ENCODE measurements at regions not wholly inside any gene's neighbourhood (a gene's known extent, or its start where the extent isn't known, plus 50 kb on each side); places are given as distances from the start of the nearest gene placed in this dataset.
"Not testable (repeated sequence)": the region's sequence is repeated elsewhere in the genome, so short reads cannot be mapped to it uniquely, and the experiment has no call there.

DNA sequence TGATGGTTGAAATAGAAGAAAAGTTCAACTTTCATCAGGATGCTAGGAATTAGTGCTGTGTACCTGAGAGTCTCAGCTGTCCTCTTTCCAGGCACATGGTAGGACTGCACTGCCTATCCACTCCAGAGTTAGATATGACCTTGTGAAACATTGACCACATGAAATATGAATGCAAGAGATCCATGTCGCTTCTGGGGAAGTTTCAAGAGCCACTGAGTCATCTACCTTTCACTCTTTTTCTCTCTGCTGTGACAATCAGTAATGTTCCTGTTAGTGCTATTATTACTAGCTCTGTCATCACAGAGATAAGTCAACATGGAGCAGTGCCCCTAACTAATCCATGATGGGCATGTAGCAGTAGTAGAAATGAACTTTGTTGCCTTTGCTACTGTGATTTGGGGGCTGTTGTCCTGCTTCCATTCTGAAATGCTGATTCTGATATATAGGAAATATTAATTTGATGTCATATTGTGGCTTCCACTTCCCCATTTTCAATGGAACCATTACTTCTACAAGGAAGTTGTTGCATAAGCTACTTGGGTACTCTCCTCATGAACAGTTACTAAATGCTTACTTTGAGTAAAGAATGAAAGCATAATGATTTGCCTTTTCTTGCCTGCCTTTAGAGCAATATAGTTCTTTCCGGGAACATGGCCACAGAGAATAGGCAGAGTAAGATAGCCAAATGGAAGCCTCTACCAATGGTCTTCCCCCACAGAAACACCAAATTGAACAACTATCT, 192.8 kb upstream of the ZNF521 start:
- DNase-seq, result no peak

GRCh38 chr18:25538175-25538922, 186.4 kb upstream of the ZNF521 start:
- DNase-seq, result no peak

- DNase-seq, result no peak
These were observed 183.5 kb upstream of the ZNF521 start for GRCh38 chr18:25535495-25535894.

DNA sequence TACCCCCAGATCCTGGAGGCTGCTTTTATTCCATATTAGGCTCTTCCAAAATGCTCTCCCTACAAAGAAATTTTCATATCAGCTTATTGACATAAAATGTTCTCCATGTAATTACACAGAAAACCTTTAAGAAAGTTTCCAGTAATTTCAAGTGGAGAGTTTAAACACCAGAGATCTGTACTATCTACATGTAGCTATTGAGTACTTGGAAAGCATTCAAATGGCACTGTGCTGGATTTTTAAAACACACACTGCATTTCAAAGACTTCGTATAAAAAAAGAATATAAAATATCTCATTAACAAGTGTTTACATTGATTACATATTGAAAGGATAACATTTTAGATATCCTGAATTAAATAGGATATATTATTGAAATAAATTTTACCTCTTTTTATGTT, 182.4 kb upstream of the ZNF521 start:
- no peak for DNase-seq

DNA sequence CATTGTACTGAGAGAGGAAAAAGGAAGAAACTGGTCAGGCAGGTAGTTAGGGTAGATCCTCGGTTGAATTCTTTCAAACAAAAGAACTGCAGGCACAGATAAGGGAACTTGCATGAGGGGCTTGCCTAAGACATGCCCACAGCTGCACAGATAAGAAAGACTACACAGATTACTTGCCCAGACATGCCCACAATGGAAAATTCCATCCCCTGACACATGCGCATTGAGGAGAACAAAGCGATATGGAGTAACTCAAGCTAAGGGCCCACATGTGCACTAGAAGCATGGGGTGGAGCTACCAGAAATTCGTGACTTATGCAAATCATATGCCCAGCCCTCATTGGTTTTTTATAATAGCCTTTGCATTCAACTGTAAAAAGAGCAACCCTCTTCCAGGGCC, 181.3 kb upstream of the ZNF521 start:
- no peak for DNase-seq

GRCh38 chr18:25531207-25531606, 179.2 kb upstream of the ZNF521 start:
- DNase-seq, result no peak

DNA sequence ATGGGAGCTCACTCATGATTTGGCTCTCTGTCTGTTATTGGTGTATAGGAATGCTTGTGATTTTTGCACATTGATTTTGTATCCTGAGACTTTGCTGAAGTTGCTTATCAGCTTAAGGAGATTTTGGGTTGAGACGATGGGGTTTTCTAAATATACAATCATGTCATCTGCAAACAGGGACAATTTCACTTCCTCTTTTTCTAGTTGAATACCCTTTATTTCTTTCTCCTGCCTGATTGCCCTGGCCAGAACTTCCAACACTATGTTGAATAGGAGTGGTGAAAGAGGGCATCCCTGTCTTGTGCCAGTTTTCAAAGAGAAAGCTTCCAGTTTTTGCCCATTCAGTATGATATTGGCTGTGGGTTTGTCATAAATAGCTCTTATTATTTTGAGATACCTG, 173.8 kb upstream of the ZNF521 start:
- DNase-seq, result not testable (repeated sequence)

- no peak for DNase-seq
These were observed 166.7 kb upstream of the ZNF521 start for GRCh38 chr18:25518716-25519053.

DNA sequence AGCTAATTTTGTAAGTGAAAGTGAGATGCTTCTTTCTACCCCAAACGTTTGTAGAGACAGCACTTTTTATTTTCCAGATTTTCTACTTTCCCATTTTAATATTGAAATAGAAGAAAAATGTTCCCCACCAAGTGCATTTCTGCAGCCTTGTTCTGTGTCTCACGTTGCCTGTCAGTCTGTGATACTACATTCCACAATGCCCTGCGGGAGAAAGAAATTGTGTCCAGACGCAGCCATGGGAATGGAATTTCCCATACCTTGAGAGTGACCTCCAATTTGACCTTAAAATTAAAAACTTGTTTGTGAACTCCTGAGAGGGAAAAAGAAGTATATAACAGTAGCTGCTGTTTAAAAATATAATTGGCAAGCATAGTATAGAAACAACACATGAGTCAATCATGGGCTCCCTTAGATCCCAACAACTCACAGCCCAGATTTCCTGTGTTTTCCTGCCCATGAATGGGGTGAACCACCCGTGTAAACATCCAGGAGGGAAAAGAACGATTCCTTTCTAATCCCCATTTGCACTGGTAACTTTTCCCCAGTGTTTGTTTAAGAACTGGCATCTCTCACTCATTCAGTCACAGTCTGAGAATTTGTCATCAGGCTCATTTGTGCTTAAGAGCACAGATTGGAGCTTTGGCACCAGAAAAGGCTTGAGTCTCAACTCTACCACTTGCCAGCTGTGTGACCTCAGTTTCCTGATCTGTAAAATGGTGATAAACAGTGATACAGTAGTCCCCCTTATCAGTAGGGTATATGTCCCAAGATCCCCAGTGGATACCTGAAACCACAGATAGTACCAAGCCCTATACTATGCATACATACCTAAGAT, 166.1 kb upstream of the ZNF521 start:
- DNase-seq, result no peak

DNA sequence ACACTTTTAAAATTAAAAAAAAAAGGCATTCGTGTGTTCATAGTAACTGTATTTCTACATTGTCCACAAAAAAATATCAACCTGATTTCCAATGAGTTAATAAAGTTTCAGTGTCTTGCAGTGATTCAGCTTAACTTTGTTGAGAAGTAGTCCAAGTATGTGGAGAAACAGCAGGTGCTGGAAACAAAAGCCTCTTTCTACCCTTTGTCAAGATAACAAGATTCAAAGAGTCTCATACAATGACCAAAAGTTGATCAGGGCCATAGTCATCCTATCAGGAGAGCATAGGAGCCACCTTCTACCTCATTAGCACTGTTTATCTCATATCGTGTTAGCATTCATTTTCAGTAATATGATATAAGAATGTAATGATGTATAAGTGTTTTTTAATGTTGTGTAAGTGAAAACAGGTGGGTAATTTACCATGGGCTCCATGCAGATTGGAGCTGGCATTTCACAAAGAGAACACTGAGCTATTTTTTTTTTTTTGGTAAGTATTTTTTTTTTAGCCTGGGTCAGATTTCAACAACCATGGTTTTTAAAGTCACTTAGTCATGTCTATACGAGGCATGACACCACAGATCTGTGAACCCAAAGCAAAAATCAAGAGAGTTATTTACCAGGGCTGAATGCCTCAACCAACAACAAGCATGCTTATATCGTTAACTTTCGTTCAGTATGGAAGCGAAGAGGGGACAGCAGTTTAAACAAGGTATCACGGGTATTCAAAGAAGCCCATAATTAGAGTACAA, 165.0 kb upstream of the ZNF521 start:
- DNase-seq, result peak; percentile 7

DNA sequence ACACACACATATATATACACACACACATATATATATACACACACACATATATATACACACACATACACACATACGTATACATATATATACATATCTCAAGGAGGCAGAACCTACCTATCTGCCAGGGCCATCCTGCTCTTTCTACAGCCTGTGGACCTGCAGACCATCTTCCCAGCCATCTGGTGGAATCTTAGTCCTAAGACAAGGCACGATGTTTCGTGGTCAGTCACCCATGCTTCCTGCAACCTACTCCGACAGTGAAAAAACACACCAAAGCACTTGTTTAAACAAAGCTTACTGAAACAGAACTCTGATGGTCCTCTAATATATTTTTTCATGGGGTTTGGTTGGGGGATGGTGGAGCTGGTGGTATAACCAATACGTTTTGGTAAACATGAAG, 164.2 kb upstream of the ZNF521 start:
- DNase-seq, result peak; percentile 16

DNA sequence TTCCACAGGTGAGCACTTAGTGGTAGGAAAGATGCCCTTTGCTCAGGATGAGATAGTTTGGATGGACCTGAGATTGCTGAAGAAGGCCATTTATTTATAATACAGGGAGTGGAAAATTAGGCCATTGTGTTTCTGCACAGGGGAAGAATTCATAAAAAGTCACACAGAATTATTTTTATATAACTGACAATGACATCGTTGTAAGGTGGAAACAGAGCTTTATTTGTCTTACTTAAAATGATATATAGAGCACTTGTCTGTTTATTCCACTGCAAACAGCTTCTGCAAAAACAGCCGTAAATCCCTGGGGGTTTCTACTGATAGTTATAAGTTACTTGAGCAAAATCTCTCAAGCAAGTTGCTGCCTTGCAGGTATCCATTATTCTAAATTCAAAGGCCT, 158.1 kb upstream of the ZNF521 start:
- no peak for DNase-seq

DNA sequence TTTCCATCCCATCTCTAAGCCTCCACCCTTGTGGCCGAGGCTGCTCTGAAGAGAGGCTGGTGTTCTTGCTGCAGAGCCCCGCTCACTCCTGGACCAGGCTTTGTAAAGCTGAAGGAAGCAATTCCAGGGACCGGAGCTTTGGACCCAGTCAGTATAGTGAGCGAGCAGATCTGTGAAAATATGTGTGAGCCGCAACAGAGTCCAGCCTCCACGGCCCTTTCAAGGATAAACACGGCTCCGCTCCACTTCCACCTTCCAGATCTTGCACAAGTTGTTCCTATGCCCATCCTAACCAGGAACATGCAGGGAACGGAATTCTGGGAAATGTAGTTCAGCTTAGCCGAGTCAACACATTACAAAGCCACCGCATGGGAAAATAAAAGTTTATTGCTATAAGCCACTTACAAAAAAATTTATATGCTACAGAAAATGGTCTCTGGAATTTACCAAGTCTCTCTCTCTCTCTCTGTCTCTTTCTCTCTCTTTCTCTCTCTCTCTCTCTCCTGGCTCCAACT, 151.7 kb upstream of the ZNF521 start:
- DNase-seq, result peak; percentile 12

GRCh38 chr18:25497151-25497794, 145.3 kb upstream of the ZNF521 start:
- no peak for DNase-seq

- no peak for DNase-seq
These were observed 144.6 kb upstream of the ZNF521 start for GRCh38 chr18:25496544-25496943.

DNA sequence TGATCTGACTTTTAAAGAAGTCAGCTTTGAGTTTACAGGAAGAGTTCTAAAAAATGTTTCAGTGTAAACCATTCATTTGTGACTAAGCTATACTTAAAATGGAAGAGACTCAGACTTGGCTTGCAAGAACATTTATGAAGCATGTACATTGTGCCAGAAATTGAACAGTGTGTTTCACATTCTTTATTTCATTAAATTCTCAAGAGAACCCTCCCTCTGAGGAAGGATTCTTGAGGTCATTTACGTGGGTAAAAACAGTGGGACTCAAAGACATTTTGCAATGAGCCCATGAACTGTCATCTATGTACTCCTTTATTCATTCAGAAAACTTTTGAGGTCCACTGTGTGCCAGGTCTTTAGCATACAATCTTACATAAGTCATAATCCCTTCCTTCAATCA, 143.6 kb upstream of the ZNF521 start:
- DNase-seq, result no peak

DNA sequence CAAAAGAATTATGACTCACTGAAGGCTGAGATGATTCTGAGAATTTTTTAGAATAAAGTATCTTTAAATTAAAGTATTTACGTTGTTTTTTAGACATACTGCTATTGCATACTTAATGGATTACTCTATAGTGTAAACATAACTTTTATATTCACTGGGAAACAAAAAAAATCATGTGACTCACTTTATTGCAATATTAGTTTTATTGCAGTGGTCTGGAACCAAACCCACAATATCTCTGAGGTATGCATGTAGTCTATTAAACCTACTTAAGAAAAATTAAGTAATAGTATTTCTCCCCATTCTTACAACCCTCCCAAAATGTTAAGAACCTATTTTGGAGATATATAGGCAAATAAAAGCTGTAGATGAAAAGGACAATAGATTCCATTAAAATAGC, 142.9 kb upstream of the ZNF521 start:
- DNase-seq, result no peak

DNA sequence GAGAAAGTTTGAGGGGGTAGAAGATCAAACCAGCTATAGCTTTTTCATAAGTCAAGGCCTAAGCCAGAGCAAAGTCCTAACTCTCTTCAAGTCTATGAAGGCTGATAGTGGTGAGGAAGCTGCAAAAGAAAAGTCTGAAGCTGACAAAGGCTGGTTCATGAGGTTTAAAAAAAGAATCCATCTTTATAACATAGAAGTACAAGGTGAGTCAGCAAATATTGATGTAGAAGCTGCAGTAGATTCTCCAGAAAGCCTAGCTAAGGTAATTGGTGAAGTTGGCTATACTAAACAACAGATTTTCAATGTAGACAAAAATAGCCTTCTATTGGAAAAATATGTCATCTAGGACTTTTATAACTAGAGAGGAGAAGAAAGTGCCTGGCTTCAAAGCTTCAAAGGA, 141.4 kb upstream of the ZNF521 start:
- no peak for DNase-seq

- no peak for DNase-seq
These were observed 138.3 kb upstream of the ZNF521 start for GRCh38 chr18:25490316-25490715.

DNA sequence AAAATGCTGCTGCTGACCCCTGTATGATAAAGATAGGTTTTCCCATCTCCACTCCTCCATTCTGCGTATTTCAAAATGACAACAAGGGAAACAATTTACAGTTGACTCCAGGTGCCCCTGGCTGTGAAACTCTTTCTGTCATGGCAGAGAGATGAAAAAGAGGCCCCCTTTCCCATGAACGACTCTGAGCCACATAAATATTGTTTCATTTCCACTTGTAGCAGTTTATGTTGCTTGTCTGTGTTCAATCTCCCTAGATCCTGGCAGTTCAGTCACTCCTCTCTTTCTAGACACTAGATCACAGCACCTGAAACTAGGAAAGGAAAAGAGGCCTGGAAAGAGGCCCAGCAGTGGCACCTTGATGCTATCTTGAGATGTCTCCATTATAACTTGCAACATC, 121.0 kb upstream of the ZNF521 start:
- DNase-seq, result no peak

GRCh38 chr18:25470756-25471524, 119.0 kb upstream of the ZNF521 start:
- DNase-seq, result not testable (repeated sequence)

DNA sequence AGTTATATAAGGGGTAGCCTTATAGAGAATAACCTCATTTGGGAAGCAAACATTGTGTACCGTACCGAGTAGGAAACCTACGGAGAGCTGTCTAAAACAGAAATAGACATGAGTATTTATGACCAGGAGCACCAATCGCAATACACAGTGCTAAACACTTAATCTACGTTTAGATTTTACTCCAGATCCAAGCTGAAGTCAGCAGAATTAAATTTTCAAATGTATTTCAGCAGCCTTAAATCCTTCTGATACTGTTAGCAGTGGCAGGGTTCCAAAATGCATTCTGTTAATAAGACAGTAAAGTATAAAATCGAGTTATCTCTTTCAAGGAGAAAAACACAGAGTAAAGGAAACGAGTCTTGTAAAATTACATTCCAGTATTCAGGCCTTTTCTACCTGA, 118.1 kb upstream of the ZNF521 start:
- DNase-seq, result no peak
